ENCODE measurements at regions not wholly inside any gene's neighbourhood (a gene's known extent, or its start where the extent isn't known, plus 50 kb on each side); places are given as distances from the start of the nearest gene placed in this dataset.
A peak's percentile ranks its signal among the peaks of the same experiment; 100 is the strongest.

- no peak overlapping the region for H3K27ac ChIP-seq (ENCODE audit: low read length)
- H3K36me3 ChIP-seq (ENCODE audit: control insufficient read depth, insufficient read depth, low read length), result no peaks in the 10 kb centered on the region
- no peak for DNase-seq
- H3K4me1 ChIP-seq (ENCODE audit: control insufficient read depth, insufficient read depth, low read length), result peaks cover 17% of the 10 kb centered on the region
- no CpG with 5 or more reads among the region's 1 CpG for WGBS (ENCODE audit: insufficient coverage, low lambda C conversion rate)
- H3K9me3 ChIP-seq (ENCODE audit: control insufficient read depth, low read depth, low read length), result no peaks in the 10 kb centered on the region
- no peaks in the 10 kb centered on the region for H3K27me3 ChIP-seq (ENCODE audit: control insufficient read depth, insufficient read depth, low read length)
- H3K4me3 ChIP-seq (ENCODE audit: low read length), result no peak overlapping the region
These were observed 473.3 kb downstream of the GABRG1 start for GRCh38 chr4:45650545-45650944.

GRCh38 chr4:45648846-45649245, 475.0 kb downstream of the GABRG1 start:
- Histone ChIP-seq H3K4me1 (ENCODE audit: control insufficient read depth, insufficient read depth, low read length) (peaks cover 17% of the 10 kb centered on the region), H3K9me3 (ENCODE audit: control insufficient read depth, low read depth, low read length) (no peaks in the 10 kb centered on the region), H3K27me3 (ENCODE audit: control insufficient read depth, insufficient read depth, low read length) (no peaks in the 10 kb centered on the region), H3K27ac (ENCODE audit: low read length) (no peak overlapping the region), H3K4me3 (ENCODE audit: low read length) (no peak overlapping the region), H3K36me3 (ENCODE audit: control insufficient read depth, insufficient read depth, low read length) (no peaks in the 10 kb centered on the region)
- no peak for DNase-seq

- Histone ChIP-seq H3K9me3 (ENCODE audit: control insufficient read depth, low read depth, low read length) (no peaks in the 10 kb centered on the region), H3K27ac (ENCODE audit: low read length) (peak overlapping the region; percentile 88), H3K4me3 (ENCODE audit: low read length) (no peak overlapping the region), H3K27me3 (ENCODE audit: control insufficient read depth, insufficient read depth, low read length) (no peaks in the 10 kb centered on the region), H3K4me1 (ENCODE audit: control insufficient read depth, insufficient read depth, low read length) (peaks cover 17% of the 10 kb centered on the region), H3K36me3 (ENCODE audit: control insufficient read depth, insufficient read depth, low read length) (no peaks in the 10 kb centered on the region)
- no peak for DNase-seq
These were observed 476.0 kb downstream of the GABRG1 start for GRCh38 chr4:45647823-45648222.

GRCh38 chr4:45646885-45647590, 476.8 kb downstream of the GABRG1 start:
- WGBS (ENCODE audit: insufficient coverage, low lambda C conversion rate), result 33% methylated on average over 3 of the region's 8 CpGs
- H3K9me3 ChIP-seq (ENCODE audit: control insufficient read depth, low read depth, low read length), result no peaks in the 10 kb centered on the region
- H3K4me3 ChIP-seq (ENCODE audit: low read length), result no peak overlapping the region
- H3K4me1 ChIP-seq (ENCODE audit: control insufficient read depth, insufficient read depth, low read length), result peaks cover 17% of the 10 kb centered on the region
- peak overlapping the region; percentile 88 for H3K27ac ChIP-seq (ENCODE audit: low read length)
- no peaks in the 10 kb centered on the region for H3K36me3 ChIP-seq (ENCODE audit: control insufficient read depth, insufficient read depth, low read length)
- H3K27me3 ChIP-seq (ENCODE audit: control insufficient read depth, insufficient read depth, low read length), result no peaks in the 10 kb centered on the region
- peak; percentile 73 to 90 for DNase-seq

- no peaks in the 10 kb centered on the region for H3K36me3 ChIP-seq (ENCODE audit: control insufficient read depth, insufficient read depth, low read length)
- WGBS (ENCODE audit: insufficient coverage, low lambda C conversion rate), result no CpG with 5 or more reads among the region's 6 CpGs
- H3K4me1 ChIP-seq (ENCODE audit: control insufficient read depth, insufficient read depth, low read length), result no peaks in the 10 kb centered on the region
- H3K27ac ChIP-seq (ENCODE audit: low read length), result no peak overlapping the region
- no peak overlapping the region for H3K4me3 ChIP-seq (ENCODE audit: low read length)
- no peak for DNase-seq
- H3K27me3 ChIP-seq (ENCODE audit: control insufficient read depth, insufficient read depth, low read length), result no peaks in the 10 kb centered on the region
- H3K9me3 ChIP-seq (ENCODE audit: control insufficient read depth, low read depth, low read length), result no peaks in the 10 kb centered on the region
These were observed 483.6 kb downstream of the GABRG1 start for GRCh38 chr4:45640281-45640680.

GRCh38 chr4:45638641-45639040, 485.2 kb downstream of the GABRG1 start:
- Histone ChIP-seq H3K4me1 (ENCODE audit: control insufficient read depth, insufficient read depth, low read length) (no peaks in the 10 kb centered on the region), H3K4me3 (ENCODE audit: low read length) (no peak overlapping the region), H3K9me3 (ENCODE audit: control insufficient read depth, low read depth, low read length) (no peaks in the 10 kb centered on the region), H3K36me3 (ENCODE audit: control insufficient read depth, insufficient read depth, low read length) (no peaks in the 10 kb centered on the region), H3K27ac (ENCODE audit: low read length) (no peak overlapping the region), H3K27me3 (ENCODE audit: control insufficient read depth, insufficient read depth, low read length) (no peaks in the 10 kb centered on the region)
- DNase-seq, result peak in 1 of 2 donors; percentile 48
- WGBS (ENCODE audit: insufficient coverage, low lambda C conversion rate), result 14% methylated on average over 2 of the region's 3 CpGs

GRCh38 chr4:45636175-45636574, 487.7 kb downstream of the GABRG1 start:
- H3K4me3 ChIP-seq (ENCODE audit: low read length), result no peak overlapping the region
- DNase-seq, result no peak
- H3K36me3 ChIP-seq (ENCODE audit: control insufficient read depth, insufficient read depth, low read length), result no peaks in the 10 kb centered on the region
- WGBS (ENCODE audit: insufficient coverage, low lambda C conversion rate), result no CpG with 5 or more reads among the region's 1 CpG
- H3K9me3 ChIP-seq (ENCODE audit: control insufficient read depth, low read depth, low read length), result no peaks in the 10 kb centered on the region
- H3K27ac ChIP-seq (ENCODE audit: low read length), result no peak overlapping the region
- H3K27me3 ChIP-seq (ENCODE audit: control insufficient read depth, insufficient read depth, low read length), result no peaks in the 10 kb centered on the region
- H3K4me1 ChIP-seq (ENCODE audit: control insufficient read depth, insufficient read depth, low read length), result no peaks in the 10 kb centered on the region

- H3K27ac ChIP-seq (ENCODE audit: low read length), result no peak overlapping the region
- no peak for DNase-seq
- H3K27me3 ChIP-seq (ENCODE audit: control insufficient read depth, insufficient read depth, low read length), result no peaks in the 10 kb centered on the region
- no peaks in the 10 kb centered on the region for H3K9me3 ChIP-seq (ENCODE audit: control insufficient read depth, low read depth, low read length)
- no CpG with 5 or more reads among the region's 2 CpGs for WGBS (ENCODE audit: insufficient coverage, low lambda C conversion rate)
- no peaks in the 10 kb centered on the region for H3K36me3 ChIP-seq (ENCODE audit: control insufficient read depth, insufficient read depth, low read length)
- no peak overlapping the region for H3K4me3 ChIP-seq (ENCODE audit: low read length)
- H3K4me1 ChIP-seq (ENCODE audit: control insufficient read depth, insufficient read depth, low read length), result no peaks in the 10 kb centered on the region
These were observed 494.1 kb downstream of the GABRG1 start for GRCh38 chr4:45629717-45630116.

- peak in 1 of 2 donors; percentile 14 for DNase-seq
- Histone ChIP-seq H3K9me3 (ENCODE audit: control insufficient read depth, low read depth, low read length) (no peaks in the 10 kb centered on the region), H3K27ac (ENCODE audit: low read length) (no peak overlapping the region), H3K27me3 (ENCODE audit: control insufficient read depth, insufficient read depth, low read length) (no peaks in the 10 kb centered on the region), H3K4me1 (ENCODE audit: control insufficient read depth, insufficient read depth, low read length) (no peaks in the 10 kb centered on the region), H3K36me3 (ENCODE audit: control insufficient read depth, insufficient read depth, low read length) (no peaks in the 10 kb centered on the region), H3K4me3 (ENCODE audit: low read length) (no peak overlapping the region)
- no CpG with 5 or more reads among the region's 2 CpGs for WGBS (ENCODE audit: insufficient coverage, low lambda C conversion rate)
These were observed 501.9 kb downstream of the GABRG1 start for GRCh38 chr4:45621971-45622370.

GRCh38 chr4:45620808-45621207, 503.0 kb downstream of the GABRG1 start:
- Histone ChIP-seq H3K36me3 (ENCODE audit: control insufficient read depth, insufficient read depth, low read length) (no peaks in the 10 kb centered on the region), H3K4me1 (ENCODE audit: control insufficient read depth, insufficient read depth, low read length) (no peaks in the 10 kb centered on the region), H3K9me3 (ENCODE audit: control insufficient read depth, low read depth, low read length) (no peaks in the 10 kb centered on the region), H3K27me3 (ENCODE audit: control insufficient read depth, insufficient read depth, low read length) (no peaks in the 10 kb centered on the region), H3K4me3 (ENCODE audit: low read length) (no peak overlapping the region), H3K27ac (ENCODE audit: low read length) (no peak overlapping the region)
- no peak for DNase-seq
- WGBS (ENCODE audit: insufficient coverage, low lambda C conversion rate), result no CpG with 5 or more reads among the region's 1 CpG

- Histone ChIP-seq H3K4me1 (ENCODE audit: control insufficient read depth, insufficient read depth, low read length) (no peaks in the 10 kb centered on the region), H3K9me3 (ENCODE audit: control insufficient read depth, low read depth, low read length) (no peaks in the 10 kb centered on the region), H3K4me3 (ENCODE audit: low read length) (no peak overlapping the region), H3K27ac (ENCODE audit: low read length) (no peak overlapping the region), H3K36me3 (ENCODE audit: control insufficient read depth, insufficient read depth, low read length) (no peaks in the 10 kb centered on the region), H3K27me3 (ENCODE audit: control insufficient read depth, insufficient read depth, low read length) (no peaks in the 10 kb centered on the region)
- DNase-seq, result no peak
- 91% methylated on average over 3 of the region's 6 CpGs for WGBS (ENCODE audit: insufficient coverage, low lambda C conversion rate)
These were observed 527.3 kb downstream of the GABRG1 start for GRCh38 chr4:45596379-45597101.

Measured in large intestine (tissue), 3 donors.